Heart right ventricle (tissue), 16 donors: ENCODE measurements at regions not wholly inside any gene's neighbourhood (a gene's known extent, or its start where the extent isn't known, plus 50 kb on each side); places are given as distances from the start of the nearest gene placed in this dataset.

Experiments used
- ATAC-seq, 8 donors: fragments of 200-7000 bp; cut with Tn5 transposase; one replicate each; pipeline ENCODE4 v1.9.1; 2020; ENCODE audit warnings: mild to moderate bottlenecking in 8 of 8, moderate library complexity in 8 of 8, moderate number of reproducible peaks in 1 of 8
- DNase-seq, 2 donors: peaks; one replicate each; pipeline ENCODE4 v3.0.0-alpha.2; 2020
- H3K27ac ChIP-seq, 10 donors: fragments of 200-600 bp; sonication (generic) in 2 of 10; one replicate each; pipeline versions ENCODE4 v1.5.0 to v1.8.0; 2020 to 2022; ENCODE audit warnings: mild to moderate bottlenecking in 3 of 10
- H3K27me3 ChIP-seq, 7 donors: fragments of 200-600 bp; one replicate each; pipeline ENCODE4 v1.8.0; 2021 to 2022; ENCODE audit warnings: mild to moderate bottlenecking in 2 of 7
- H3K36me3 ChIP-seq, 9 donors: fragments of 200-600 bp; sonication (generic) in 1 of 9; one replicate each; pipeline versions ENCODE4 v1.5.0 to v1.8.0; 2020 to 2022; ENCODE audit warnings: mild to moderate bottlenecking in 2 of 9
- H3K4me1 ChIP-seq, 9 donors: fragments of 200-600 bp; sonication (generic) in 1 of 9; one replicate each; pipeline versions ENCODE4 v1.5.0 to v1.8.0; 2020 to 2022; ENCODE audit warnings: mild to moderate bottlenecking in 4 of 9
- H3K4me3 ChIP-seq, 10 donors: fragments of 200-600 bp; sonication (generic) in 2 of 10; one replicate each; pipeline versions ENCODE4 v1.5.0 to v1.8.0; 2020 to 2022; ENCODE audit warnings: mild to moderate bottlenecking in 7 of 10, moderate library complexity in 2 of 10
- H3K9me3 ChIP-seq, 11 donors: fragments of 200-600 bp in 10 of 11; sonication (generic) in 2 of 11; one replicate each; pipeline versions ENCODE4 v1.5.0 to v1.8.0; 2013 to 2022; ENCODE audit warnings: mild to moderate bottlenecking in 2 of 11, control low read depth in 1 of 11, moderate library complexity in 1 of 11
- CTCF ChIP-seq, 9 donors: fragments of 200-600 bp; sonication (generic) in 2 of 9; IDR thresholded peaks; one replicate each; pipeline versions ENCODE4 v1.5.0 to v1.8.0; 2021 to 2022; ENCODE audit warnings: antibody characterized with exemption in 9 of 9, mild to moderate bottlenecking in 5 of 9, moderate library complexity in 1 of 9
- WGBS, 2 donors: extraction: QIAGEN DNeasy Blood & Tissue Kit; methylation state at CpG; one replicate each; pipeline ENCODE4 v1.1.7; 2013; ENCODE audit warnings: inconsistent platforms in 1 of 2; 5-methylcytosine and 5-hydroxymethylcytosine counted together
- intact Hi-C, 10 donors: fragments of 100-400 bp; cut with DNase I; formaldehyde crosslinking; loops; one replicate each; pipeline versions ENCODE4 v1.11.1 to v1.14.2; 2022
- donor health status: Arrhythmogenic right ventricular cardiomyopathy.
- donor health status: ischemic (EF 13 %, LVEDD 7.1; RV severe dilation, severe dysfunction).
- donor health status: healthy with polysubstance abuse.
- donor health status: DM: no; HTN: yes; CAD: no.
- donor health status: DM: no; HTN: no; CAD: no.
- donor health status: ischemic (EF 25% LVEDD 6.9; RV normal size, moderate dysfunction).
- donor health status: ischemic (EF 25% LVEDD 5.7; RV mildly dilated, moderate dysfunction).
- donor health status: healthy.
- donor health status: DM: yes; HTN: yes; CAD: no.
- donor health status: Ischemic cardiomyopathy.
- donor health status: ischemic (EF 35%, LVEDD 5.7; RV mildly dilated, moderate dysfunction).
- donor health status: nonischemic (EF 11% LVEDD 7.7; RV severe dilation, severe dysfunction).
- donor health status: DM: yes; HTN: yes; CAD: no.
- donor health status: PGD.
- donor health status: ischemic (EF 29% LVEDD 5.4; RV normal size, mild dysfunction).
- donor health status: nonischemic (EF 23%, LVEDD 6.1; RV moderate dilation, normal function).

GRCh38 chr6:104407957-104408356 is 451.8 kb downstream of the HACE1 start:
- Histone ChIP-seq H3K9me3 (peaks cover 0 to 4% (median 0%) of the 10 kb centered on the region in 11 donors), H3K4me1 (no peaks in the 10 kb centered on the region), H3K36me3 (no peaks in the 10 kb centered on the region), H3K4me3 (no peak overlapping the region), H3K27me3 (no peaks in the 10 kb centered on the region), H3K27ac (no peak overlapping the region)
- DNase-seq (no peak), ATAC-seq (no peak)
- WGBS, 2 donors: 61 to 63% methylated on average over 3 of the region's 3 CpGs
- TF ChIP-seq CTCF (IDR thresholded peaks at IDR 0.05): no peak
- intact Hi-C loops: no loop called here

- Histone ChIP-seq H3K9me3 (no peaks in the 10 kb centered on the region), H3K27me3 (no peaks in the 10 kb centered on the region), H3K36me3 (no peaks in the 10 kb centered on the region), H3K4me1 (no peaks in the 10 kb centered on the region), H3K27ac (no peak overlapping the region), H3K4me3 (no peak overlapping the region)
- intact Hi-C loops: no loop called here
- no peak for TF ChIP-seq CTCF (IDR thresholded peaks at IDR 0.05)
- 52 to 54% methylated on average over 6 of the region's 6 CpGs for WGBS, 2 donors
- ATAC-seq (no peak), DNase-seq (no peak)
Observed at GRCh38 chr6:104404377-104404776, 455.3 kb downstream of the HACE1 start.

- no peaks in the 10 kb centered on the region for H3K27me3 ChIP-seq
- intact Hi-C loops: no loop called here
- H3K4me1 ChIP-seq: no peaks in the 10 kb centered on the region
- WGBS, 2 donors: 74 to 78% methylated on average over 1 of the region's 1 CpG
- TF ChIP-seq CTCF (IDR thresholded peaks at IDR 0.05): no peak
- H3K27ac ChIP-seq: no peak overlapping the region
- no peak overlapping the region for H3K4me3 ChIP-seq
- DNase-seq (no peak), ATAC-seq (no peak)
- no peaks in the 10 kb centered on the region for H3K36me3 ChIP-seq
- no peaks in the 10 kb centered on the region for H3K9me3 ChIP-seq
Observed at GRCh38 chr6:104402572-104402971, 457.1 kb downstream of the HACE1 start.

- TF ChIP-seq CTCF (IDR thresholded peaks at IDR 0.05): no peak
- no peaks in the 10 kb centered on the region for H3K36me3 ChIP-seq
- H3K4me1 ChIP-seq: no peaks in the 10 kb centered on the region
- H3K4me3 ChIP-seq: no peak overlapping the region
- no peaks in the 10 kb centered on the region for H3K9me3 ChIP-seq
- ATAC-seq (no peak), DNase-seq (no peak)
- no peaks in the 10 kb centered on the region for H3K27me3 ChIP-seq
- 90 to 93% methylated on average over 5 of the region's 5 CpGs for WGBS, 2 donors
- H3K27ac ChIP-seq: no peak overlapping the region
- intact Hi-C loops: no loop called here
Observed at GRCh38 chr6:104401926-104402325, 457.8 kb downstream of the HACE1 start.

- Histone ChIP-seq H3K27ac (no peak overlapping the region), H3K9me3 (no peaks in the 10 kb centered on the region), H3K4me3 (no peak overlapping the region), H3K27me3 (no peaks in the 10 kb centered on the region), H3K36me3 (no peaks in the 10 kb centered on the region), H3K4me1 (no peaks in the 10 kb centered on the region)
- TF ChIP-seq CTCF (IDR thresholded peaks at IDR 0.05): no peak
- 30 to 40% methylated on average over 5 of the region's 5 CpGs for WGBS, 2 donors
- DNase-seq: no peak
- no peak for ATAC-seq
- intact Hi-C loops: no loop called here
Observed at GRCh38 chr6:104400844-104401243, 458.9 kb downstream of the HACE1 start.
